ENCODE measurements at regions not wholly inside any gene's neighbourhood (a gene's known extent, or its start where the extent isn't known, plus 50 kb on each side); places are given as distances from the start of the nearest gene placed in this dataset.

GRCh38 chr10:101286248-101287046 is 57.2 kb upstream of the LBX1 start:
- DNase-seq (ENCODE audit: low read depth), result no peak
- TF ChIP-seq CTCF (IDR thresholded peaks at IDR 0.05; ENCODE audit: insufficient read depth, low read depth, low read length, missing control alignments), result no peak
- no peak overlapping the region for H3K4me3 ChIP-seq (ENCODE audit: low read length)

GRCh38 chr10:101287183-101287996 is 58.1 kb upstream of the LBX1 start:
- no peak for DNase-seq (ENCODE audit: low read depth)
- no peak overlapping the region for H3K4me3 ChIP-seq (ENCODE audit: low read length)
- no peak for TF ChIP-seq CTCF (IDR thresholded peaks at IDR 0.05; ENCODE audit: insufficient read depth, low read depth, low read length, missing control alignments)

- no peak for DNase-seq (ENCODE audit: low read depth)
- no peak overlapping the region for H3K4me3 ChIP-seq (ENCODE audit: low read length)
- TF ChIP-seq CTCF (IDR thresholded peaks at IDR 0.05; ENCODE audit: insufficient read depth, low read depth, low read length, missing control alignments), result peak; percentile 13
Measured at GRCh38 chr10:101287997-101288635, 58.9 kb upstream of the LBX1 start.

- DNase-seq (ENCODE audit: low read depth), result no peak
- H3K4me3 ChIP-seq (ENCODE audit: low read length), result no peak overlapping the region
- no peak for TF ChIP-seq CTCF (IDR thresholded peaks at IDR 0.05; ENCODE audit: insufficient read depth, low read depth, low read length, missing control alignments)
Measured at GRCh38 chr10:101289541-101289940, 60.3 kb upstream of the LBX1 start.

- no peak for TF ChIP-seq CTCF (IDR thresholded peaks at IDR 0.05; ENCODE audit: insufficient read depth, low read depth, low read length, missing control alignments)
- no peak for DNase-seq (ENCODE audit: low read depth)
- H3K4me3 ChIP-seq (ENCODE audit: low read length), result no peak overlapping the region
Measured at GRCh38 chr10:101290431-101290830, 61.2 kb upstream of the LBX1 start.

GRCh38 chr10:101290881-101291280 is 61.6 kb upstream of the LBX1 start:
- no peak for TF ChIP-seq CTCF (IDR thresholded peaks at IDR 0.05; ENCODE audit: insufficient read depth, low read depth, low read length, missing control alignments)
- no peak for DNase-seq (ENCODE audit: low read depth)
- H3K4me3 ChIP-seq (ENCODE audit: low read length), result no peak overlapping the region

All from epithelial cell of esophagus (primary cell).